Astrocyte of the cerebellum (primary cell): ENCODE measurements at regions not wholly inside any gene's neighbourhood (a gene's known extent, or its start where the extent isn't known, plus 50 kb on each side); places are given as distances from the start of the nearest gene placed in this dataset.

Experiments used
- DNase-seq: peaks from one replicate; pipeline ENCODE4 v3.0.0-alpha.2; 2011; ENCODE audit warnings: low read depth
- H3K4me3 ChIP-seq: 2 replicates; pipeline ENCODE4 v1.5.1; 2011; ENCODE audit warnings: mild to moderate bottlenecking, low read depth, low read length, moderate library complexity
- CTCF ChIP-seq: IDR thresholded peaks from 2 replicates; pipeline ENCODE4 v1.5.1; 2012; ENCODE audit warnings: low read length, low read depth, moderate library complexity, mild to moderate bottlenecking; ENCODE audit errors: missing control alignments
- in situ Hi-C: cut with HindIII; loops from 2 replicates; pipeline ENCODE4 v1.10.0; 2017; ENCODE audit warnings: low sequenced_read_pairs

GRCh38 chr15:39426552-39427532 is 154.0 kb upstream of the THBS1 start:
- no peak for TF ChIP-seq CTCF
- in situ Hi-C loops: no loop called here
- DNase-seq: peak; percentile 85
- peak overlapping the region; percentile 5 for H3K4me3 ChIP-seq

GRCh38 chr15:39427705-39428104 is 153.2 kb upstream of the THBS1 start:
- DNase-seq: no peak
- no peak for TF ChIP-seq CTCF
- in situ Hi-C loops: no loop called here
- no peak overlapping the region for H3K4me3 ChIP-seq

- H3K4me3 ChIP-seq: no peak overlapping the region
- peak; percentile 93 for DNase-seq
- TF ChIP-seq CTCF: no peak
- in situ Hi-C loops: no loop called here
Measured at GRCh38 chr15:39429898-39430357, 151.0 kb upstream of the THBS1 start.

- TF ChIP-seq CTCF: no peak
- DNase-seq: no peak
- in situ Hi-C loops: no loop called here
- no peak overlapping the region for H3K4me3 ChIP-seq
Measured at GRCh38 chr15:39430389-39430788, 150.5 kb upstream of the THBS1 start.

GRCh38 chr15:39431376-39431775 is 149.5 kb upstream of the THBS1 start:
- peak; percentile 35 for DNase-seq
- in situ Hi-C loops: no loop called here
- no peak for TF ChIP-seq CTCF
- H3K4me3 ChIP-seq: no peak overlapping the region

- DNase-seq: no peak
- TF ChIP-seq CTCF: no peak
- in situ Hi-C loops: no loop called here
- no peak overlapping the region for H3K4me3 ChIP-seq
Measured at GRCh38 chr15:39432026-39432425, 148.9 kb upstream of the THBS1 start.
